Ascending aorta (tissue), 2 donors: ENCODE measurements at regions not wholly inside any gene's neighbourhood (a gene's known extent, or its start where the extent isn't known, plus 50 kb on each side); places are given as distances from the start of the nearest gene placed in this dataset.

Experiments used
- DNase-seq, 2 donors: peaks; one replicate each; pipeline ENCODE4 v3.0.0-alpha.2; 2019; ENCODE audit warnings: low spot score in 2 of 2
- H3K27ac ChIP-seq, 2 donors: fragments of 200-600 bp; sonication (generic); one replicate each; pipeline ENCODE4 v1.5.1; 2016 to 2017; ENCODE audit warnings: mild to moderate bottlenecking in 1 of 2
- H3K27me3 ChIP-seq: fragments of 200-600 bp; sonication (generic); one replicate; pipeline ENCODE4 v1.5.1; 2017
- H3K36me3 ChIP-seq, 2 donors: fragments of 200-600 bp; sonication (generic); one replicate each; pipeline ENCODE4 v1.5.1; 2016
- H3K4me1 ChIP-seq, 2 donors: fragments of 200-600 bp; sonication (generic); one replicate each; pipeline ENCODE4 v1.5.1; 2016 to 2017; ENCODE audit warnings: mild to moderate bottlenecking in 1 of 2
- H3K4me3 ChIP-seq, 2 donors: fragments of 200-600 bp; sonication (generic); one replicate each; pipeline ENCODE4 v1.5.1; 2016 to 2017; ENCODE audit warnings: mild to moderate bottlenecking in 1 of 2
- H3K9me3 ChIP-seq, 2 donors: fragments of 200-600 bp; sonication (generic); one replicate each; pipeline ENCODE4 v1.5.1; 2016
- CTCF ChIP-seq, 3 experiments: fragments of 200-600 bp in 2 of 3; fragments of 450-650 bp in 1 of 3; sonication (generic) in 2 of 3; IDR thresholded peaks; one replicate each; pipeline ENCODE4 v1.5.1; 2016 to 2019; ENCODE audit warnings: antibody characterized with exemption in 3 of 3, mild to moderate bottlenecking in 1 of 3, moderate library complexity in 1 of 3
- intact Hi-C: fragments of 100-400 bp; cut with DNase I; formaldehyde crosslinking; loops from one replicate; pipeline ENCODE4 v1.15.1; 2023

DNA sequence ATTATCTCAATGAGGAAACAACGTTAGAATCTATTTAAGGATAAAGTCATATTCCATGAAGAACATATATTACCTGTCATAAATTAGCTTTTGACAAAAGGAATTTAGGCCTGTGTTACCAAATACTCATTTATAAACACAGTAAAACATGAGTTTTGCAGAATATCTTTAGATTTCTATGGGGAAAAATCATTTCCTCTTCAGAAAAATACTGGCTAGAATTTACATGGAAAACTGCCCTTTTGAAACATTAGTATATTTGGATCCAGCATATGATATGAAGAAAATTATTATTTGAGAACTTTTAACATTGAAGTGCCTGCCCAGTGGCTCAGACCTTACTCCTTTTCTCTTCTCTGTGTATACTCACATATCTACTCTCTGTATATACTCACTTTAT, 131.4 kb upstream of the NEIL3 start:
- Histone ChIP-seq H3K9me3 (peaks cover 0 to 4% of the 10 kb centered on the region in 2 donors), H3K36me3 (no peaks in the 10 kb centered on the region), H3K27ac (no peak overlapping the region)

GRCh38 chr4:177182166-177182565, 127.5 kb upstream of the NEIL3 start:
- no peaks in the 10 kb centered on the region for H3K27me3 ChIP-seq
- no peaks in the 10 kb centered on the region for H3K4me1 ChIP-seq
- intact Hi-C loops: no loop called here
- H3K9me3 ChIP-seq: no peaks in the 10 kb centered on the region
- H3K36me3 ChIP-seq: no peaks in the 10 kb centered on the region
- no peak for TF ChIP-seq CTCF (IDR thresholded peaks at IDR 0.05)
- H3K4me3 ChIP-seq: no peak overlapping the region
- no peak overlapping the region for H3K27ac ChIP-seq
- DNase-seq: no peak

More for the DNA sequence above, 131.4 kb upstream of the NEIL3 start:
- TF ChIP-seq CTCF (IDR thresholded peaks at IDR 0.05): no peak
- no peak for DNase-seq
- intact Hi-C loops: no loop called here
- no peak overlapping the region for H3K4me3 ChIP-seq
- no peaks in the 10 kb centered on the region for H3K27me3 ChIP-seq
- H3K4me1 ChIP-seq: no peaks in the 10 kb centered on the region

GRCh38 chr4:177182728-177183127, 126.9 kb upstream of the NEIL3 start:
- DNase-seq: no peak
- H3K27me3 ChIP-seq: no peaks in the 10 kb centered on the region
- no peaks in the 10 kb centered on the region for H3K36me3 ChIP-seq
- intact Hi-C loops: no loop called here
- H3K9me3 ChIP-seq: no peaks in the 10 kb centered on the region
- no peak for TF ChIP-seq CTCF (IDR thresholded peaks at IDR 0.05)
- H3K4me1 ChIP-seq: no peaks in the 10 kb centered on the region
- no peak overlapping the region for H3K27ac ChIP-seq
- H3K4me3 ChIP-seq: no peak overlapping the region

DNA sequence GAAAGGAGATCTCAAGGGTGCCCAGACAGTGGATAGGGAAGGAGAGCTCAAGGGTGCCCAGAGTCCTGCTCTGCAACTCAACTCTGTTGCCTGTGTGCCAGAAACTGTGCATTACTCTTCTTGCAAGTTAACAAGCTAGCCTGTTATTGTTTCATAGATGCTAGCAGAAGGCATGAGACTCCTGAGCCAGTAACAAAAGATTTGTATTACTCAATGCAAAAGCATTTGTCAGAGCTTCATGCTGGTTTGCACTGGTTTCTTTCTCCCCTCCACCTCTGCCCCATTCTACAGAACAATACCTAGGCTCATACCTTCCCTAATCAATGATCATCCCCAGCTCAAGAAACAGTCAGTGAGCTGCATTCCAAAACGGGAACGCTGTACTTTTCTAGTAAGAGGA, 124.5 kb upstream of the NEIL3 start:
- H3K4me3 ChIP-seq: no peak overlapping the region
- no peaks in the 10 kb centered on the region for H3K27me3 ChIP-seq
- DNase-seq: no peak
- no peaks in the 10 kb centered on the region for H3K4me1 ChIP-seq
- TF ChIP-seq CTCF (IDR thresholded peaks at IDR 0.05): no peak
- H3K27ac ChIP-seq: no peak overlapping the region
- intact Hi-C loops: no loop called here
- H3K36me3 ChIP-seq: no peaks in the 10 kb centered on the region
- H3K9me3 ChIP-seq: no peaks in the 10 kb centered on the region

DNA sequence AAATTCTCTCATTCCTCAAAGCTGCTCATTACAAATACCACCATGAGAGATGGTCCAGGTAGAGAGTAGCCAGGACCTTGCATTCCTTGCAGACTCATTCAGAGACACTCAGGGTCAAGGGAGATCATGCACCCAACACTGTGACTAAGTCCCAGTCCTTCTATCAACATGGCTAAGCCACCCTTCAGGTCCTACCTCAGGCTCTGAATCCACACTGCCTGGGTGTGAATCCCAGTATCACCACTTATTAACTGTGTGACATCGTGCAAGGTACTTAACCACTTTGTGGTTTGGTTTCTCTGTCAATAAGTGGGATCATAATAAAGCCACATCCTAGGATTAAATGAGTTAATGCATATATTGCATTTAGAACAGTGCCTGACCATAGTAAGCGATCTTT, 124.1 kb upstream of the NEIL3 start:
- no peak overlapping the region for H3K4me3 ChIP-seq
- H3K4me1 ChIP-seq: no peaks in the 10 kb centered on the region
- no peaks in the 10 kb centered on the region for H3K27me3 ChIP-seq
- DNase-seq: no peak
- TF ChIP-seq CTCF (IDR thresholded peaks at IDR 0.05): no peak
- H3K9me3 ChIP-seq: no peaks in the 10 kb centered on the region
- no peak overlapping the region for H3K27ac ChIP-seq
- no peaks in the 10 kb centered on the region for H3K36me3 ChIP-seq
- intact Hi-C loops: no loop called here

GRCh38 chr4:177187371-177187770, 122.3 kb upstream of the NEIL3 start:
- H3K27me3 ChIP-seq: no peaks in the 10 kb centered on the region
- intact Hi-C loops: no loop called here
- H3K9me3 ChIP-seq: no peaks in the 10 kb centered on the region
- H3K4me3 ChIP-seq: no peak overlapping the region
- H3K4me1 ChIP-seq: no peaks in the 10 kb centered on the region
- DNase-seq: no peak
- H3K36me3 ChIP-seq: no peaks in the 10 kb centered on the region
- H3K27ac ChIP-seq: no peak overlapping the region
- TF ChIP-seq CTCF (IDR thresholded peaks at IDR 0.05): no peak
